Upper lobe of right lung (tissue), 1 donor: ENCODE measurements at regions not wholly inside any gene's neighbourhood (a gene's known extent, or its start where the extent isn't known, plus 50 kb on each side); places are given as distances from the start of the nearest gene placed in this dataset.
"Not testable (repeated sequence)": the region's sequence is repeated elsewhere in the genome, so short reads cannot be mapped to it uniquely, and the experiment has no call there.

Experiments
- ATAC-seq: fragments of 200-7000 bp; cut with Tn5 transposase; one replicate; pipeline ENCODE4 v1.9.1; 2020; ENCODE audit warnings: mild to moderate bottlenecking, moderate library complexity
- DNase-seq: peaks from one replicate; pipeline ENCODE4 v3.0.0-alpha.2; 2020
- H3K27ac ChIP-seq: fragments of 200-600 bp; one replicate; pipeline ENCODE4 v1.8.0; 2022
- H3K27me3 ChIP-seq: fragments of 200-600 bp; one replicate; pipeline ENCODE4 v1.8.0; 2022; ENCODE audit warnings: mild to moderate bottlenecking
- H3K36me3 ChIP-seq: fragments of 200-600 bp; one replicate; pipeline ENCODE4 v1.8.0; 2022
- H3K4me1 ChIP-seq: fragments of 200-600 bp; one replicate; pipeline ENCODE4 v1.8.0; 2022
- H3K4me3 ChIP-seq: fragments of 200-600 bp; one replicate; pipeline ENCODE4 v1.8.0; 2022; ENCODE audit warnings: mild to moderate bottlenecking
- H3K9me3 ChIP-seq: fragments of 200-600 bp; one replicate; pipeline ENCODE4 v1.8.0; 2022
- intact Hi-C: fragments of 100-400 bp; cut with DNase I; formaldehyde crosslinking; loops from one replicate; pipeline ENCODE4 v1.11.0; 2022
- TF ChIP-seq, protein P1 (sequence below): fragments of 200-600 bp; IDR thresholded peaks from one replicate; pipeline ENCODE4 v1.8.0; 2022; ENCODE audit warnings: antibody characterized with exemption
- donor health status: DM: no; HTN: yes; CAD: no; lungs with severe emphysema.

DNA sequence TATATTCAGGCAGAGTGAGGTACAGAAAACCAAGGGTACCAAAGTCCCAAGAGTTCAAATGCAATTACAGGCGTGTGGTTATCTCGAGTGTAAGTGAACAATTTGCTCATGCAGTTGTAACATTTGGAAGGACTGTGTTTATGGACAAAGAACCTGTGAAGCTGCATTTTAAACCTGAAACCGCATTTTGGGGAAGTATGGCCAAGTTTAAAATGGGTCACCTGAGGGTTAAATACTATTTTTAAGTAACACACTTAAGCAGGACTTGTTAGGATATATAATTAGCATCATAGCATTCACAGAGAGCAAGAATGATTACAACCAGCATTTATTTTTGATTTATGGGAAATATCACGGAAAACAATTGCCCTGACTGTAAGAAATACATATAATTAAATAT, 79.1 kb upstream of the LCORL start:
- DNase-seq = no peak
- Histone ChIP-seq H3K9me3 (no peaks in the 10 kb centered on the region), H3K36me3 (no peaks in the 10 kb centered on the region), H3K4me3 (no peak overlapping the region), H3K27ac (no peak overlapping the region), H3K27me3 (no peaks in the 10 kb centered on the region), H3K4me1 (no peaks in the 10 kb centered on the region)
- intact Hi-C loops = no loop called here
- ATAC-seq = no peak
- TF ChIP-seq, protein P1, sequence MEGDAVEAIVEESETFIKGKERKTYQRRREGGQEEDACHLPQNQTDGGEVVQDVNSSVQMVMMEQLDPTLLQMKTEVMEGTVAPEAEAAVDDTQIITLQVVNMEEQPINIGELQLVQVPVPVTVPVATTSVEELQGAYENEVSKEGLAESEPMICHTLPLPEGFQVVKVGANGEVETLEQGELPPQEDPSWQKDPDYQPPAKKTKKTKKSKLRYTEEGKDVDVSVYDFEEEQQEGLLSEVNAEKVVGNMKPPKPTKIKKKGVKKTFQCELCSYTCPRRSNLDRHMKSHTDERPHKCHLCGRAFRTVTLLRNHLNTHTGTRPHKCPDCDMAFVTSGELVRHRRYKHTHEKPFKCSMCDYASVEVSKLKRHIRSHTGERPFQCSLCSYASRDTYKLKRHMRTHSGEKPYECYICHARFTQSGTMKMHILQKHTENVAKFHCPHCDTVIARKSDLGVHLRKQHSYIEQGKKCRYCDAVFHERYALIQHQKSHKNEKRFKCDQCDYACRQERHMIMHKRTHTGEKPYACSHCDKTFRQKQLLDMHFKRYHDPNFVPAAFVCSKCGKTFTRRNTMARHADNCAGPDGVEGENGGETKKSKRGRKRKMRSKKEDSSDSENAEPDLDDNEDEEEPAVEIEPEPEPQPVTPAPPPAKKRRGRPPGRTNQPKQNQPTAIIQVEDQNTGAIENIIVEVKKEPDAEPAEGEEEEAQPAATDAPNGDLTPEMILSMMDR = no peak

GRCh38 chr4:18090447-18090846, 68.9 kb upstream of the LCORL start:
- H3K4me1 ChIP-seq, DNase-seq, H3K27ac ChIP-seq, H3K27me3 ChIP-seq, H3K9me3 ChIP-seq, H3K4me3 ChIP-seq, H3K36me3 ChIP-seq, intact Hi-C loops, ATAC-seq: not testable (repeated sequence)

- TF ChIP-seq, protein P1 = no peak
- no peak for ATAC-seq
- Histone ChIP-seq H3K27ac (no peak overlapping the region), H3K27me3 (no peaks in the 10 kb centered on the region), H3K4me1 (no peaks in the 10 kb centered on the region), H3K9me3 (no peaks in the 10 kb centered on the region), H3K4me3 (no peak overlapping the region), H3K36me3 (no peaks in the 10 kb centered on the region)
- intact Hi-C loops = no loop called here
- no peak for DNase-seq
These were observed 60.7 kb upstream of the LCORL start for GRCh38 chr4:18082236-18082635.

- intact Hi-C loops = no loop called here
- TF ChIP-seq, protein P1 = no peak
- Histone ChIP-seq H3K4me3 (no peak overlapping the region), H3K4me1 (no peaks in the 10 kb centered on the region), H3K27ac (no peak overlapping the region), H3K36me3 (no peaks in the 10 kb centered on the region), H3K9me3 (no peaks in the 10 kb centered on the region), H3K27me3 (no peaks in the 10 kb centered on the region)
- ATAC-seq (no peak), DNase-seq (no peak)
These were observed 60.2 kb upstream of the LCORL start for GRCh38 chr4:18081708-18082107.

- H3K4me1 ChIP-seq = no peaks in the 10 kb centered on the region
- no peaks in the 10 kb centered on the region for H3K27me3 ChIP-seq
- intact Hi-C loops = no loop called here
- H3K27ac ChIP-seq = no peak overlapping the region
- TF ChIP-seq, protein P1 = no peak
- ATAC-seq = no peak
- H3K36me3 ChIP-seq = no peaks in the 10 kb centered on the region
- no peak overlapping the region for H3K4me3 ChIP-seq
- no peak for DNase-seq
- no peaks in the 10 kb centered on the region for H3K9me3 ChIP-seq
These were observed 56.3 kb upstream of the LCORL start for GRCh38 chr4:18077808-18078207.

GRCh38 chr4:18075823-18076433, 54.4 kb upstream of the LCORL start:
- DNase-seq = no peak
- intact Hi-C loops = no loop called here

More at GRCh38 chr4:18075823-18076433, 54.4 kb upstream of the LCORL start:
- H3K27me3 ChIP-seq = no peaks in the 10 kb centered on the region
- TF ChIP-seq, protein P1 = peak; percentile 44
- H3K9me3 ChIP-seq = no peaks in the 10 kb centered on the region
- H3K27ac ChIP-seq = no peak overlapping the region
- H3K4me1 ChIP-seq = no peaks in the 10 kb centered on the region
- H3K36me3 ChIP-seq = no peaks in the 10 kb centered on the region
- ATAC-seq = peak; percentile 51
- no peak overlapping the region for H3K4me3 ChIP-seq
